ENCODE measurements at regions not wholly inside any gene's neighbourhood (a gene's known extent, or its start where the extent isn't known, plus 50 kb on each side); places are given as distances from the start of the nearest gene placed in this dataset.

GRCh38 chr2:104340879-104341828, 512.8 kb upstream of the POU3F3 start:
- TF ChIP-seq EZH2phosphoT487 (IDR thresholded peaks at IDR 0.05; ENCODE audit: insufficient read depth, low read depth) (no peak), EZH2 (IDR thresholded peaks at IDR 0.05; ENCODE audit: insufficient read depth, poor library complexity, severe bottlenecking) (no peak)

Data from GM23248 (cell line).